Inflammatory macrophage treated with lipopolysaccharide for 1 hour (primary cell): ENCODE measurements at regions not wholly inside any gene's neighbourhood (a gene's known extent, or its start where the extent isn't known, plus 50 kb on each side); places are given as distances from the start of the nearest gene placed in this dataset.
"Not testable (repeated sequence)": the region's sequence is repeated elsewhere in the genome, so short reads cannot be mapped to it uniquely, and the experiment has no call there.

Experiments used
- DNase-seq, 2 donors: peaks; one replicate each; pipeline ENCODE4 v3.0.0-alpha.2; 2020 to 2022

DNA sequence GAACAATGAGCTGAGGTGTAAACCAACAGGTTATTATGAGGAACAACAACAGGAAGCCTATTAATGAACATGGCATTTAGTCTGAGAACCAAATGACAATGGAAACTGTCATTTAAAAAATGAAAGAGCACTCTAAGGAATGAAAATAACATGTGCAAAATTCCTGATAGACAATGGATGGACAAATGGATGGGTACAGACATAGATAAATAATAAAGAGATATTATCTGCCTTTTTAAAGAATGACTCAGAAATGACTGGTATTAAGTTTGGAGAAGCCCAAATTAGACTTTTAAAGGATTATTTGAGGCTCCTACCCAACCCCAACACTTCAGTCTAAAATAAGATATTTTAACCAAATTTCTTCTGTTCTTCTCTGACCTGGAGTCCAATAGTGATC, 650.5 kb upstream of the ZNF385D start:
- DNase-seq: no peak

DNA sequence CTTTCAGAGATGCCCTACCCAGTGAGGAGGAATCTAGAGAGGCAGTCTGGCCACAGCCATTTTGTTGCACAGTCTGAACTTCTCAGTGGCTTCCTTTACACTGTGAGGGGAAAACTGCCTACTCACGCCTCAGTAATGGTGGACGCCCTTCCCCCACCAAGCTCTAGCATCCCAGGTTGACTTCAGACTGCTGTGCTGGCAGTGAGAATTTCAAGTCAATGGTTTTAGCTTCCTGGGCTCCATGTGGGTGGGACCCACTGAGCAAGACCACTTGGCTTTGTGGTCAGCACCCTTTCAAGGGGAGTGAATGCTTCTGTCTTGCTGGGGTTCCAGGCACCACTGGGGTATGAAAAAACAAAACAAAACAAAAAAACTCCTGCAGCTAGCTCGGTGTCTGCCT, 663.2 kb upstream of the ZNF385D start:
- no peak for DNase-seq

DNA sequence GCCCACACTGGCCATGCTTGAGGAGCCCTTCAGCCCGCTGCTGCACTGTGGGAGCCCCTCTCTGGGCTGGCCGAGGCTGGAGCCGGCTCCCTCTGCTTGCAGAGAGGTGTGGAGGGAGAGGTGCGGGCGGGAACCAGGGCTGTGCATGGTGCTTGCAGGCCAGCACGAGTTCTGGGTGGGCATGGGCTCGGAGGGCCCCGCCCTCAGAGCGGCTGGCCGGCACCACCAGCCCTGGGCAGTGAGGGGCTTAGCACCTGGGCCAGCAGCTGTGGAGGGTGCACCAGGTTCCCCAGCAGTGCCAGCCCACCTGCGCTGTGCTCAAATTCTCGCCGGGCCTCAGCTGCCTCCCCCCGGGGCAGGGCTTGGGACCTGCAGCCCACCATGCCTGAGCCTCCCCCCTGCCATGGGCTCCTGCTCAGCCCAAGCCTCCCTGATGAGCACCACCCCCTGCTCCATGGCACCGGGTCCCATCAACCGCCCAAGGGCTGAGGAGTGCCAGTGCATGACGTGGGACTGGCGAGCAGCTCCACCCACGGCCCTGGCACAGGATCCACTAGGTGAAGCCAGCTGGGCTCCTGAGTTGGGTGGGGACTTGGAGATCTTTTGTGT, 665.9 kb upstream of the ZNF385D start:
- DNase-seq: not testable (repeated sequence)

DNA sequence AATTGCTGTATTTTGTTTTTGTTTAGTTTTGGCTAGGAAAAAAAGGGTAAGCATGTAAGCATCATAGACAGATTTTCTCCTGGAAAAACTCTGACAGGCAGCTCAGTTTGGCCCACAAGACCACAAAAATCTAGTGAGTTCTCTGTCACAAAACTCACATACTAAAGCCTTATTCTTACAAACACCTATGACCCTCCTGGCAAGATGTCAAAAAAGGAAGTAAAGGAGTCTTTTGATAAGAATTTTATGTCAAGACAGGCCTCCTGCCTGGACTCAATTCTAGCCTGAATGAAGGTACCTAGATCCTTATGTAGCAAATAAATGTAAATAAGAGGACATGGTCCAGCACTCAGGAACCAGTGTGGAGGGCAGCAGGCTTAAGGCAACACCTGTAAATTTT, 668.3 kb upstream of the ZNF385D start:
- DNase-seq: no peak

DNA sequence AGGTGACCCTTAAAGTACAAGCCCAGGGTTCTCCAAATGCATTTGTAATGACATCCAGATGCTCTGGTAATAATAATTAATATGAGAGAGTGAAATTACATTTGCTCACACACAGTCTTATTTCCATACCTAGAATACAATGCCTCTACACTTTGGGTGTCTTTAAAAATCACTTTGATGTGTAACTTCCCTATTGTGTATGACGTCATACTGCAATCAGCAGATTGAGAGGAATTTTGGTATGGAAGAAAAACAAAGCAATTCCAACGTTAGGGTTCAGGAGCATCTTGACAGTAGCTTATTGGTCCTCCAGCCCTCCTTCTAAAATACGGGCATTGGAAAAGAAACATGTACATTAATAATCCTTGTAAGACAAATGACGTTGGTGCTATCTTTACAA, 670.6 kb upstream of the ZNF385D start:
- no peak for DNase-seq

DNA sequence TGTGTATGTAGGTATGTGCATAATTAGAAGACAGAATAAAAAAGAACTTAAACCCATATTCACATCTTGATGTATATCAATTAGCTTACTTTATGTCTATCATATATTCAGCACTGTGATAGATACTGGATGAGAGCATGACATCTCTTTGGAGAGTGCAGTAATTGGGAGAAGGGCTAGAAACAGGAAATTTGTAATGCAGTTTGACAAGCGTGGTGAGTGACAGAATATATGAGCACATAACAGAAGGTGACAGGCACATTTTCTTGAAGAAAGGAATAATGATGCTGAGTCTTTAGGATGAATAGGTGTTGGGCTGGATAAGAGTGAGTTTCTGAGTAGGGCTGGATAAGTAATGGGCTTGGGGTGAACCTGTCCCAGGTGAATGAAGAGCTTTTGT, 680.3 kb upstream of the ZNF385D start:
- DNase-seq: no peak

DNA sequence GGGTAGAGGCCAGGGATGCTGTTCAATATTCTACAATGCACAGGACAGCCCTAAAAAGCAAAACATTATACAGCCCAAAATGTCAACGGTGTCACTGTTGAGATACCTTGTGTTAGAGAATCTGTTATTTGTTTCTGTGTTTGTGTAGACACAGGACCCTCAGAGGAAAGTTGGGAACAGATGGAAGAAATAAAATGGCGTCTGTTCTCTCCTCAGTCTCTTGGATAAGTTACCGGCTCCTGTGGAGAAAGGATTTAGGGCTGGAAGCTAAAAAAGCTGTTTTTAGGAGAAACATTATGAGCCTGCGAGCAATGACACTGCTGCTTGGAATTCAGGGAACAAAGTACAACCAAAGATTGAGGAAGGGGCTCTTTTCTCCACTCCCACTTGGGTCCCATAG, 688.6 kb upstream of the ZNF385D start:
- DNase-seq: no peak

DNA sequence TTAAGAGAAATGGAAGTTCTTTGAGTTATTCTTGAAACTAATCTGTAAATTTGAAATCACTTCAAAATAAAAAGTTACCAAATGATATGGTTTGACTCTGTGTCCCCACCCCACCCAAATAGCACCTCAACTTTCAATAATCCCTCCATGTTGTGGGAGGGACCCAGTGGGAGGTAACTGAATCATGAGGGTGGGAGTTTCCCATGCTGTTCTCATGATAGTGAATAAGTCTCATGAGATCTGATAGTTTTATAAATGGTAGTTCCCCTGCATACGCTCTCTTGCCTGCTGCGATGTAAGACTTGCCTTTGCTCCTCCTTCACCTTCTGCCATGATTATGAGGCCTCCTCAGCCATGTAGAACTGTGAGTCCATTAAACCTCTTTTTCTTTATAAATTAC, 690.7 kb upstream of the ZNF385D start:
- DNase-seq: peak; percentile 34 to 79

DNA sequence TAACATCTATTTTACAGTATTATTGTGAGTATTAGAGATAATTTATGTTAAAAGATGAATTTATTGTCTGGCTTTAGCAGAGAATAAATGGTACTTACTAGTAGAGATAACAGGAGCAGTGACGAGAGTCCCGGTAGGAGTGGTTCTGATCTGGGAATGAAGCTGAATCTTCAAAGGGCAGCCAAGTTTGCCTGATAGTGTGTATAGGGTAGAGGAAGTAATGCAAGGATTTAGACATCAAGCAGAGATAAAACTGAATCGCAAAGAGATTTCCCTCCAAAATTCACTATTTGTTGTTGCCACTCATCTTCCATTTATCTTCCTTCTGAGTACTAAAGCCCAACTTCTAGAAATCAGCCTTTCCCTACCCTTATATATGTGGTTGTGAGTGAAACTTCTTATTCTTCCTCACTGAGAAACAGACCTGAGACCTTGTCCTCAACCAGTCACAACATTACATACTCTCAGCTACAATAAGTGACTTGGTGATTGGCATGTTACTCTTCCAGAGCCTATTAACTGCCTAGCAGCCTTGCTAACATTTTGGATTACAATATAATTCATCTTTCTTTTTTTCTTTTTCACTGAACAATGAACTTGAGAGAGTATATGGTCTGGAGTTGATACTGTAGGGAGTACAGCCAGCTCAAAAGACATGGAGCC, 692.7 kb upstream of the ZNF385D start:
- DNase-seq: no peak

DNA sequence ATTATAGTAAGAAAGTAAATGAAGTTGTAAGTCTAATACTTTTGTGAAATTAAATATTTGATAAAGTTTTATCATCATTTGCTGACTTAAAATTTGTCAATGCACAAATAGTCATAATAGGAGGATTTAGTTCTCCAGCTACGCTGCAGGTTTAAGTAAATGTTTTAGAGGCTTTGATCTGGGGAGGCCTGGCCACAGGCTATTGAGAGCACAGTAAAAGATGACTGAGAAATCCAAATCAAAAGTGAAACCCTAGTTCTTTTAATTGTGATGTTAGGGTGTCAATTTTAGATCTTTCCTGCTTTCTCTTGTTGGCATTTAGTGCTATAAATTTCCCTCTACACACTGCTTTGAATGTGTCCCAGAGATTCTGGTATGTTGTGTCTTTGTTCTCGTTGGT, 694.3 kb upstream of the ZNF385D start:
- not testable (repeated sequence) for DNase-seq

DNA sequence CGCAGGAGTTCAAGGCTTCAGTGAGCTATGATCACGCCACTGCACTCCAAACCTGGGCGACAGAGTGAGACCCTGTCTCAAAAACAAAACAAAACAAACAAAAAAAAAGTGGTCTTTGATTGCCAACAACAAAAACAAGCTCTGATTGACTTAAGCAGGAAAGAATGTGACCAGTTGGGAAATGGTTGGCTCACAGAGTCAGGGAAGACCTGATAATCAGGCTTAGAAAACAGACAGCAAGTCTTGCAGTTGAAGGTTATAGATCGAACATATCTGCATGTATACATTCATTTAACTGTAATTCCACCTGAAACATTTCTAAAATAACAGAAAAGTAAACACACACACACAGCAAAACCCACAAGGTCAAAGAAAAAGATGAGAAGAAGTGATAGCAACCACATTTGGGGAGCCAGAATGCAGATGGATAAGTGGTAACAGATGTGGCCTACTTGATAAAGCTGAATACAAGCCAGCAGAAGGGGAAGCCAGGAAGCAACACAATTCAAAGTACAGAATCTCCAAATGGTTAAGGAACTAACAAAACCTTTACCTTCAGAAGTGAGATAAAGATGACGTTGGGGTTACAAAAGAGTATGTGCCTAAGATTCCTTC, 699.9 kb upstream of the ZNF385D start:
- no peak for DNase-seq

DNA sequence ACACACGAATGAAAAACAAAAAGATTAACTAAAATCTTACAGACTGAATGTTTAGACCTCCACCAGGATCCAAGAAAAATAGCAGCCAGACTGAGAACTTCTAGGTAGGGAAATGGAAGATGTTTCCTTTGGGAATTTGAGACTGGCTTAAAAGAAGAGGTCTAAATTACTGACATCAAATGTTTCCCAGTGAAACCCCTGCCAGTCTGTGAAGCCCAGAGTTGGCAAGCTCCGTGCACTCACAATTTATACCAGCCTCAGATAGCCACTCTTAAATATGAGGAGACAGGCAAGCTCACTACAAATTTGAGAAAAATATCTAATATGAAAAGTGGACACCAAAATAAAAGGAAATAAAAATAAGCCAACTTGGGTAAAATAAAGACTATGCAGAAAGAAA, 700.5 kb upstream of the ZNF385D start:
- DNase-seq: no peak

DNA sequence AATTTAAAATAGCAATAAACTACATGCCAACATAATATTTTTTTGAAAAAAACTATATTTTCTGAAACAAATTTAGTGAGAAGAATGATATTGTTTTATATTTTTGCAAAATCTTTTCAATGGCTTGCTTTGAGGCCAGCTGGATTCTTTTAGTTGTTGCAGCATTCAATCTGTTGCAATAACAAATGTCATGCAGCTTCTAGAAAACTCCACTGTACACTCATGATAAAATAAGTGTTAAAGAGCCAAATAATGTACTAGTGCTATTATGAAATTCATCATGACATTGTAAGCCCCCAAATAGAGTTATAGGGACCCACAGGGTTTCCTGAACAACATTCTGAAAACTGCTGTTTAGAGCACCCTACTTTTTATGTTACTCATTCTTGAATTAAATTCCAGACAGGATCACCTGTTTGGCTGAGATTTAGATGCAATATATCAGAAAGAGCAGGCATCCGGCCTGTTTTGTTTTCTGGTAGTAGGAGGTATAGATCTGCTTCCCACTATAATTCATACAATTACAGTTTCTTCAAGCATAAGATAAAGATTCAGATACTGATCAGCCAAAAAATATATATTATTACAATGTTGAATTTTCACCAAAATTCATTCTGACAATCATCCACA, 703.0 kb upstream of the ZNF385D start:
- DNase-seq: no peak

DNA sequence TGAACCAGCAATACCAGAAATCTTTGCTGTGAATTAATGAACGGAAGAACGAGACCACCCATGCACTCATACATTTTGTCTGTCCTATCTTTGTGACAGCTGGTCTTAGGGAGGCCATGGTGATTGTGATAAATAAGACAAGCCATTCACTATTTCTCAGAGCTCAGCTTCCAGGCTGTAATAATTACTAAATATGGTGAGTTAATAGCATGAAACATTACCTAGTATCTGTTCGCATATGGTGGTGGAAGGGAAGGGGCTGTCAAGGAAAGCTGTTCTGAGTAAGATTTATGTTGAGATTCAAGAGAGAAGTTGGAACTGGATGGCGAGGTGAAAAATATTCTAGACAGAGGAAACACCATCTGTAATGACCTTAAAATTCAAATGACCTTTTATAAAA, 719.0 kb upstream of the ZNF385D start:
- no peak for DNase-seq

DNA sequence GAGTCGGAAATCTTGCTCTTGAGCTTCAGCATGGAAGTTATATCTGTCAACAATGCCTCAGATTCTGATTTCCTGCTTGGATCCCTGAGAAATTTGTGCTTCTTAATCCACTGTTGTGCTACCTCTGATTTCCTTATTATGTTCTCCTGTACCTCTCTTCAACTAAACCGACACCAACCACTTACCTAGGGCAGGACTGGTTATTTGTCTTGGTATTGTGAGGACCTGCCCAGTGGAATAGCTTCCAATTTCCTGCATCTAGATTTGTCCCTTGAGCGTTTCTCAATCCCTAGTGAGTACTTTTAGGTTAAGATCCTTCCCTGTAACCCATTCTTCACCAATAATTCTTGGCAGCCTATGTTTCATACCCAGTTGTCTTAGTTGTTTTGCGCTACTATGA, 720.5 kb upstream of the ZNF385D start:
- DNase-seq: no peak

DNA sequence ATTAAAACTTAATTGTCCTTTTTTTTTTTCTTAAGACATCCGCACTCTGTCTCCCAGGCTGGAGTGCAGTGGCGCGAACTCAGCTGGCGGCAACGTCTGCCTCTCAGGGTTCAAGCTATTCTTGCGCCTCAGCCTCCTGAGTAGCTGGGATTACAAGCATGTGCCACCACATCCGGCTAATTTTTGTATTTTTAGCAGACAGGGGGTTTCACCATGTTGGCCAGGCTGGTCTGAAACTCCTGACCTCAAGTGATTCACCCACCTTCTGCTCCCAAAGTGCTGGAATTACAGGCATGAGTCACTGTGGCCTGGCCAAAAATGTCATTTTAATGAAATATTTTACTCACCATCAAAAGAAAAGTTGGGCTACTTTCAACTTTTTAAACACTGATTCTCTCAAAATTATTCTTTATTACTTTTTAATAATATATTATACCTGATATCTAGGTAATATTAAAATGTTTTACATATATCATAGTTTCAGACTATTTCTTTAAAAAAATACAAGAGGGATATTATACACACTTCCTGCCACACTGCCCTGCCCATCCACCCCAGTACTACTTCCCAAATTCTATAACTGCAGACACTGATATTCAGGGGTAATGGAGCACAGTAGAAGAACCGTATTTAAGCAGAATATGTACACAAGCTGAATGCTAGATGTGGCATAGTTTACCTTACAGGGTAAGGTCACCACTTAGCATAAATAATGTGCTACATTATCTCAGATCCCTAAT, 723.9 kb upstream of the ZNF385D start:
- peak; percentile 66 to 78 for DNase-seq

DNA sequence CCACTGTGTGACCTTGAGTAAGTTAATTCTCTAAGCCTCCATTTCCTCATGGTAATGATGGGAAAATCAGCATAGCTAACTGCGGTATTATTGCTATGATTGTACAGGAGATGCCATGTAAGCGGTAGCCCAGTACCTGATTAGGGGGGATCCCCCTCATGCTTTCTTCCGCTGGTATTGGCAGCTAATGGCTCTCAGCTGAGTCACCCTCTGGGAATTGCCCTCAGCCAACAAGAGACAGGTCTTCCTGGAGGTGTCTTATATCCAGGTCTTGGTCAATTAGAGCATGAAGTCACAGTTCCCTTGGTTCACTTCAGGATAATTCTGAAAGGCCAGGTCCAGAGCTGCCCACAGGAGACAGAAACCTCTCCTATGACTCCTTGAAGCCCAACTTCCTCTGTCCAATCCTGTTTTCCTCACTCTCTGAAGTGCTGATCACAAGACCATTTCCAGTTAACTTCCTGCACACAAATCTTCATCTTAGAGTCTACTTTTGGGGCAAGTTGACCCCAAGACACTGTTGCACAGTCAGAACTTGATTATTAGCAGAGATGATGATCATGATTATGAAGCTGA, 724.7 kb upstream of the ZNF385D start:
- DNase-seq: peak in 1 of 2 donors; percentile 31

DNA sequence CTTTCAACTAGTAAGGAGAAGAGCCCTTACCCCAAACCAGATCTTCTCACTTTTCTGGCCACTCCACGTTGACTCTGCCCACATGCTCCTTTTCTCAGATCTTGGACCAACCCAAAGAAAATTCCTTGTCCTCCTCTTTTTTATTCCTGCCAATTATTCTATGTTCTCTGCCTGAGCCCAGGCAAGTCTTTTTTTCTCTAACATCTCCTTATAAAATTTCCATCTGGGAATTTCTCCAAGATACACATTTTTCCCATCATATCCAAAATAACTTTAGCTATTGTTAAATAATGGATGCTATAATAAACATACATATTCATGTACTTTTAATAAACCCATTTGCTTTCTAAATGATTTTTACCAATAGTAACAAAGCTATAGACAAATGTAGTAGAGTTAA, 726.0 kb upstream of the ZNF385D start:
- DNase-seq: no peak

DNA sequence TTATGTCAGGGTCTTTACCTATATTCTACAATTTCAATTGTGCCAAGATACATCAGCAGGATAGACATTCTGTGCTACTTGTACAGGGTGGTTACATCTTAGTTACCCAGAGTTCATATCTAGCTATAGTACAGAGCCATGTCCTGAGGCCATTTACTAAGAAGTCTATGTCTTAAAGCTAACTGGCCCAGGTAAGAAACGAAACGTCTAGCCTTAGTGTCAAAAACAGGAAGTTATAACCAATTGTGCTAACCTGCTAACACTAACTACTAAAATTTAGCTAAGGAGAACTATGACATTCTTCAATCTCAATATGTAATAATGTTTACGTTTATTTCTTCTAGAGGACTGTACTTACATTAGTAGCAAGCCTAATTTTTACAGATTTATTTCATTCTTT, 717.2 kb upstream of the UBE2E2 start:
- no peak for DNase-seq

DNA sequence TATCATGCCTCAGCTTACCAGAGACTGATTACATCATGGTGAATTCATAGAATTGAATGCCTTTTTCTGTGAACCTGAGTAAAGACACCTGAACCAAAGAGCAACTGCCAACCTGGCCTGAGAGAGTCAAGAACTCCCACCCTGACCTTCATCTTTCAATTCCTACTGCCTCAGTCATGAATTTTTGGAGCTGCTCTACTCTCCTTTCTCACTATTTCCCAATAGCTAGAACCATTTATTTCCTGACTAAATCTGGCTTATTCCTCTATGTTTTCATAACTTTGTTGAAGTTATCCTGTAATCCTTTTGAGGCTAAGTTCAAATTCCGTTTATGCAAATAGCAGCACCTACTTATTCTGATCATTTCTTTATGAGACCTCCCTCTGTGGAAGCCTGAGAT, 712.4 kb upstream of the UBE2E2 start:
- no peak for DNase-seq

DNA sequence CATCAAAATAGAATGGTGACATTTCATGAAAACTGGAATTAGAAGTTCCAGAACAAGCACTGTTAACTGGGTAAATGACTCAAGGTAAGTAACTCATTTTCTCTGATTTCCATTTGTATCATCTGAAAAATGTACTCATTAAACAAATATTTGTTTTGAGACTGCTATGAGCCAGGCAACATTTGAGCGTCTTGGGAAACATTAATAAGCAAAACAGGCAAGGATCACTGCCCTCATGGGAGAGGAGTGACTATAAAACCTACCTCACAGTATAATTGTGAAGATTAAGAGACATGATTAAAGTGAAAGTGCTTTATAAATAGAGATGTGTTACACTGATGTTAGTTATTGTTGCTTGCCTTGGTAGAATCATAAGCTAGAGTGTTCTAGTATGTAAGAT, 711.8 kb upstream of the UBE2E2 start:
- DNase-seq: no peak

DNA sequence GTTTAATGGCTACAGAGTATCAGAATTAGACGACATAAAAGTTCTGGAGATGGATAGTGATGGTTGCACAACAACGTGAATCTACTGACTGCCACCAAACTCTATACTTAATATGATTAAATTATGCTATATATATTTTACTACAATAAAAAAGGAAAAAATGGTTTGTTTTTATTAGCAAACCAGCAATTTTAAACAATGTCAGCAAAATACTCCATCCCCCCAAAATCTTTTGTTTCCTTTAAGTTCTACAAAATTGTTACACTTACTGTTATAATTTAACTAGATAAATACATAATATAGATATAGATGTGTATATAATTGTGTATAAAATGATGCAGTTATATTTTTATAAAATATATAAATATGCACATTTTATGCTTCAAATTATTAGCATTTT, 710.8 kb upstream of the UBE2E2 start:
- DNase-seq: no peak

DNA sequence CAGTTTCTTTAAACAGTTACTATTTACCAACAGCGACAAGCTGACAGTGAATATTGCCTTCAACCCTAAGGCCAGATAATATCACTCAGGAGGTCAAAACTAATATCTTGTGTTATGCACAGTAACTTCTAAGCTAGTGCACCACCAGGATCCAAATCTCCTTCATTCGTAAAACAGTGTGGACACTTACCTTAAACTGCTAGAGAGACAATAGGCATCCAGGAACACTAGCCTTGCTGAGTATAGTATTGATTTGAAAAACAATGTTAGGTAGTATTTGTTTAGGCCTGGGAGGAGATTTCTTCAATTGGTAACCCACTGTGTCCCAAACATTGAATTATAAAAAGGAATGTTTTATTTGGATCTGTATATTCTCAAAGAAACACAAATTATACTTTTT, 707.9 kb upstream of the UBE2E2 start:
- no peak for DNase-seq
